Body of pancreas (tissue), 4 donors: ENCODE measurements at regions not wholly inside any gene's neighbourhood (a gene's known extent, or its start where the extent isn't known, plus 50 kb on each side); places are given as distances from the start of the nearest gene placed in this dataset.

Experiments used
- ATAC-seq: fragments of 150-250 bp; one replicate; pipeline ENCODE4 v1.9.1; 2016
- DNase-seq, 4 donors: peaks; one replicate each; pipeline ENCODE4 v3.0.0-alpha.2; 2019
- H3K27ac ChIP-seq, 4 donors: fragments of 200-600 bp; sonication (generic); 1 replicate in 3 of 4; 2 replicates in 1 of 4; pipeline versions ENCODE4 v1.5.1 to v1.6.1; 2016 to 2019; ENCODE audit warnings: mild to moderate bottlenecking in 1 of 4, mixed read lengths in 1 of 4, moderate library complexity in 1 of 4
- H3K27me3 ChIP-seq, 2 donors: fragments of 200-600 bp; sonication (generic); one replicate each; pipeline ENCODE4 v1.6.0; 2016; ENCODE audit warnings: mild to moderate bottlenecking in 1 of 2
- H3K36me3 ChIP-seq, 2 donors: fragments of 200-600 bp; sonication (generic); replicated peaks in 1 of 2; 2 replicates each; pipeline ENCODE4 v1.5.1; 2016; ENCODE audit warnings: low read depth in 2 of 2; ENCODE audit not compliant: insufficient read depth in 1 of 2
- H3K4me1 ChIP-seq: fragments of 200-600 bp; sonication (generic); one replicate; pipeline ENCODE4 v1.6.0; 2016
- H3K4me3 ChIP-seq, 2 donors: fragments of 200-600 bp; sonication (generic); 1 replicate in 1 of 2; 2 replicates in 1 of 2; pipeline ENCODE4 v1.5.1; 2016 to 2019
- H3K9me3 ChIP-seq, 3 donors: fragments of 200-600 bp; sonication (generic); 1 replicate in 2 of 3; 2 replicates in 1 of 3; pipeline ENCODE4 v1.5.1; 2016
- CTCF ChIP-seq, 7 experiments: fragments of 450-650 bp in 4 of 7; fragments of 200-600 bp in 3 of 7; sonication (generic) in 3 of 7; IDR thresholded peaks; one replicate each; pipeline ENCODE4 v1.5.1; 2016 to 2019; ENCODE audit warnings: antibody characterized with exemption in 7 of 7
- POLR2A ChIP-seq, 3 donors: fragments of 450-650 bp; IDR thresholded peaks; one replicate each; pipeline ENCODE4 v1.6.1; 2016; ENCODE audit warnings: antibody characterized with exemption in 3 of 3, mild to moderate bottlenecking in 2 of 3
- WGBS, 2 donors: methylation state at CpG; one replicate each; pipeline ENCODE4 v1.1.5; 2017; 5-methylcytosine and 5-hydroxymethylcytosine counted together
- intact Hi-C: fragments of 100-400 bp; cut with DNase I; formaldehyde crosslinking; loops from one replicate; pipeline ENCODE4 v1.15.1; 2023

- ATAC-seq (no peak), DNase-seq (no peak)
- peaks cover 16% of the 10 kb centered on the region for H3K4me1 ChIP-seq
- no peaks in the 10 kb centered on the region for H3K9me3 ChIP-seq
- 83 to 89% methylated on average over 11 of the region's 11 CpGs for WGBS, 2 donors
- H3K36me3 ChIP-seq: no peaks in the 10 kb centered on the region
- intact Hi-C loops: no loop called here
- no peak overlapping the region for H3K27ac ChIP-seq
- H3K4me3 ChIP-seq: no peak overlapping the region
- no peaks in the 10 kb centered on the region for H3K27me3 ChIP-seq
- TF ChIP-seq CTCF (IDR thresholded peaks at IDR 0.05) (no peak), POLR2A (IDR thresholded peaks at IDR 0.05) (no peak)
These were observed 81.1 kb upstream of the SLC22A11 start for GRCh38 chr11:64474680-64475079.

GRCh38 chr11:64475145-64475544, 80.6 kb upstream of the SLC22A11 start:
- Histone ChIP-seq H3K27ac (no peak overlapping the region), H3K4me3 (no peak overlapping the region), H3K27me3 (no peaks in the 10 kb centered on the region), H3K9me3 (no peaks in the 10 kb centered on the region), H3K36me3 (no peaks in the 10 kb centered on the region), H3K4me1 (peaks cover 16% of the 10 kb centered on the region)
- DNase-seq (no peak), ATAC-seq (no peak)
- intact Hi-C loops: no loop called here
- no peak for TF ChIP-seq CTCF (IDR thresholded peaks at IDR 0.05)
- TF ChIP-seq POLR2A (IDR thresholded peaks at IDR 0.05): no peak
- 92% methylated on average over 11 of the region's 11 CpGs for WGBS, 2 donors

- ATAC-seq (no peak), DNase-seq (no peak)
- Histone ChIP-seq H3K27ac (no peak overlapping the region), H3K9me3 (no peaks in the 10 kb centered on the region), H3K27me3 (no peaks in the 10 kb centered on the region), H3K36me3 (no peaks in the 10 kb centered on the region), H3K4me1 (peaks cover 16% of the 10 kb centered on the region), H3K4me3 (no peak overlapping the region)
- 62 to 76% methylated on average over 7 of the region's 7 CpGs for WGBS, 2 donors
- TF ChIP-seq POLR2A (IDR thresholded peaks at IDR 0.05) (no peak), CTCF (IDR thresholded peaks at IDR 0.05) (no peak)
- intact Hi-C loops: no loop called here
These were observed 78.9 kb upstream of the SLC22A11 start for GRCh38 chr11:64476881-64477280.

DNA sequence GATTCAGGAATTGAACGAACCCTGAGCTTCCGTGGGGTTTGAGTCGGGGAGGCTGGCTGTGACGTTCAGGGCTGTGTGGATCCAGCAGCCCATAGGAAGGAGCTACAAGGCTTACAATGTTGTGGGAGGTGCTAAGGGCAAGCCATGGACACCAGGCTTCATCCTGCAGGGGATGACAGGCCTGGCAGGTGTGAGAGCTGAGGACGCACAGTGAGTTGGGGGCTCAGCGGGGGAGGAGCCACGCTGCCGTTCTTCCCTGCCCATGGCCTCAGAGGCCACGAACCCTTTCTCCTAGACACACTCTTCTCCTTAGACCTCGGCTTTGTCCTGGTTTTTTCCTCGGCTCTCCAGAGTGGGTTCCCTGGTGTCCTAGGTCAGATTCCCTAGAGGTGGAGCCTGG, 78.1 kb upstream of the SLC22A11 start:
- no peaks in the 10 kb centered on the region for H3K36me3 ChIP-seq
- no peak overlapping the region for H3K27ac ChIP-seq
- H3K4me1 ChIP-seq: peaks cover 8% of the 10 kb centered on the region
- intact Hi-C loops: no loop called here
- no peaks in the 10 kb centered on the region for H3K9me3 ChIP-seq
- no peak for DNase-seq
- TF ChIP-seq CTCF (IDR thresholded peaks at IDR 0.05) (no peak), POLR2A (IDR thresholded peaks at IDR 0.05) (no peak)
- ATAC-seq: no peak
- H3K27me3 ChIP-seq: no peaks in the 10 kb centered on the region
- H3K4me3 ChIP-seq: no peak overlapping the region
- 60 to 69% methylated on average over 7 to 11 of the region's 11 CpGs for WGBS, 2 donors

DNA sequence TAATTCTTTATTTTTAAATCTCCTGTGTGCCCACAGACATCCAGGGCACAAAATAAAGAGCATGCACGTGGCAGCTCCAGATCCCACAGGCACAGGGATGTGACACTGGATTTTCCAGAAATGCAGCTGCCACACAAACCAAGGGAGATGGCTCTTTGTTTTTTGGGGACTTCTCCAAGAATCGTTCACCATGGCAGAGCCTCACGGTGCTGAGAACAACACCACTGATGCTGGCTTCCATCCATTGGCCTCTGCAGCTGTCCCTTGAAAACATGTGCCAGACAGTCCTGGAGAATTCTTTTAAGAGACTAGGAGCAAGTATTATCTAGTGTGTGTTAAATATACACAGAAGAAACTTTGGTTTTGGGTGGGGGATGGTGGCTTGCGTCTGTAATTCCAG, 73.2 kb upstream of the SLC22A11 start:
- TF ChIP-seq CTCF (IDR thresholded peaks at IDR 0.05): no peak
- TF ChIP-seq POLR2A (IDR thresholded peaks at IDR 0.05): no peak

More for the DNA sequence above, 73.2 kb upstream of the SLC22A11 start:
- no peak for DNase-seq
- Histone ChIP-seq H3K4me3 (no peak overlapping the region), H3K4me1 (no peaks in the 10 kb centered on the region), H3K27ac (no peak overlapping the region), H3K27me3 (no peaks in the 10 kb centered on the region), H3K36me3 (no peaks in the 10 kb centered on the region), H3K9me3 (no peaks in the 10 kb centered on the region)
- no peak for ATAC-seq
- 55 to 57% methylated on average over 4 of the region's 4 CpGs for WGBS, 2 donors
- intact Hi-C loops: no loop called here
